Body of pancreas (tissue), 4 donors: ENCODE measurements at regions not wholly inside any gene's neighbourhood (a gene's known extent, or its start where the extent isn't known, plus 50 kb on each side); places are given as distances from the start of the nearest gene placed in this dataset.

ENCODE experiments used
- ATAC-seq: fragments of 150-250 bp; one replicate; pipeline ENCODE4 v1.9.1; 2016
- DNase-seq, 4 donors: peaks; one replicate each; pipeline ENCODE4 v3.0.0-alpha.2; 2019
- H3K27ac ChIP-seq, 4 donors: fragments of 200-600 bp; sonication (generic); 1 replicate in 3 of 4; 2 replicates in 1 of 4; pipeline versions ENCODE4 v1.5.1 to v1.6.1; 2016 to 2019; ENCODE audit warnings: mild to moderate bottlenecking in 1 of 4, mixed read lengths in 1 of 4, moderate library complexity in 1 of 4
- H3K27me3 ChIP-seq, 2 donors: fragments of 200-600 bp; sonication (generic); one replicate each; pipeline ENCODE4 v1.6.0; 2016; ENCODE audit warnings: mild to moderate bottlenecking in 1 of 2
- H3K36me3 ChIP-seq, 2 donors: fragments of 200-600 bp; sonication (generic); replicated peaks in 1 of 2; 2 replicates each; pipeline ENCODE4 v1.5.1; 2016; ENCODE audit warnings: low read depth in 2 of 2; ENCODE audit not compliant: insufficient read depth in 1 of 2
- H3K4me1 ChIP-seq: fragments of 200-600 bp; sonication (generic); one replicate; pipeline ENCODE4 v1.6.0; 2016
- H3K4me3 ChIP-seq, 2 donors: fragments of 200-600 bp; sonication (generic); 1 replicate in 1 of 2; 2 replicates in 1 of 2; pipeline ENCODE4 v1.5.1; 2016 to 2019
- H3K9me3 ChIP-seq, 3 donors: fragments of 200-600 bp; sonication (generic); 1 replicate in 2 of 3; 2 replicates in 1 of 3; pipeline ENCODE4 v1.5.1; 2016
- CTCF ChIP-seq, 7 experiments: fragments of 450-650 bp in 4 of 7; fragments of 200-600 bp in 3 of 7; sonication (generic) in 3 of 7; IDR thresholded peaks; one replicate each; pipeline ENCODE4 v1.5.1; 2016 to 2019; ENCODE audit warnings: antibody characterized with exemption in 7 of 7
- POLR2A ChIP-seq, 3 donors: fragments of 450-650 bp; IDR thresholded peaks; one replicate each; pipeline ENCODE4 v1.6.1; 2016; ENCODE audit warnings: antibody characterized with exemption in 3 of 3, mild to moderate bottlenecking in 2 of 3
- WGBS, 2 donors: methylation state at CpG; one replicate each; pipeline ENCODE4 v1.1.5; 2017; 5-methylcytosine and 5-hydroxymethylcytosine counted together
- intact Hi-C: fragments of 100-400 bp; cut with DNase I; formaldehyde crosslinking; loops from one replicate; pipeline ENCODE4 v1.15.1; 2023

- Histone ChIP-seq H3K9me3 (no peaks in the 10 kb centered on the region), H3K4me1 (no peaks in the 10 kb centered on the region), H3K4me3 (no peak overlapping the region), H3K27ac (no peak overlapping the region), H3K27me3 (no peaks in the 10 kb centered on the region), H3K36me3 (no peaks in the 10 kb centered on the region)
- ATAC-seq = no peak
- 87 to 90% methylated on average over 1 of the region's 1 CpG for WGBS, 2 donors
- TF ChIP-seq POLR2A (IDR thresholded peaks at IDR 0.05) (no peak), CTCF (IDR thresholded peaks at IDR 0.05) (no peak)
- intact Hi-C loops = no loop called here
- DNase-seq = no peak
These were observed 180.6 kb upstream of the SLC27A6 start for GRCh38 chr5:128784726-128785125.

DNA sequence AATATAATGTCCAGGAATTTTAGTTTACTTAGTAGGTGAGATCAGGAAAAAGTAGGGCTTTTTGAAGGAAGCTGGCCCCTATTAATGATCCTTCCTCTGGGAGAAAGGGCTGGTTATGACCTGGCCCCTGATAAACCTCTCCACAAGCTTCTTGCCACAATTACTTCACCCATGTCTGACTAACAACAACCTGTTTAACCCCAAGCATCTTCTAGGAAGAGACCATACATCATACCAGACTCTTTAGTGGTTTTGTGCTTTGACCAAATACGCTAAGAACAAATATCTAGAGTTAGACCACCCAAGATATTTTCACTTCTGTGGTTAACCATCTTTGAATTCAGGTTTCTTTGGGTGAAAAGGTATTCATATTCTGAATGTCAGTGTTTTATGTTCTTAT, 174.0 kb upstream of the SLC27A6 start:
- ATAC-seq = no peak
- no peaks in the 10 kb centered on the region for H3K4me1 ChIP-seq
- no peaks in the 10 kb centered on the region for H3K9me3 ChIP-seq
- 65 to 79% methylated on average over 1 of the region's 1 CpG for WGBS, 2 donors
- no peak overlapping the region for H3K27ac ChIP-seq
- no peak overlapping the region for H3K4me3 ChIP-seq
- H3K27me3 ChIP-seq = no peaks in the 10 kb centered on the region
- no peaks in the 10 kb centered on the region for H3K36me3 ChIP-seq
- no peak for DNase-seq
- TF ChIP-seq CTCF (IDR thresholded peaks at IDR 0.05) = no peak
- TF ChIP-seq POLR2A (IDR thresholded peaks at IDR 0.05) = no peak
- intact Hi-C loops = no loop called here

DNA sequence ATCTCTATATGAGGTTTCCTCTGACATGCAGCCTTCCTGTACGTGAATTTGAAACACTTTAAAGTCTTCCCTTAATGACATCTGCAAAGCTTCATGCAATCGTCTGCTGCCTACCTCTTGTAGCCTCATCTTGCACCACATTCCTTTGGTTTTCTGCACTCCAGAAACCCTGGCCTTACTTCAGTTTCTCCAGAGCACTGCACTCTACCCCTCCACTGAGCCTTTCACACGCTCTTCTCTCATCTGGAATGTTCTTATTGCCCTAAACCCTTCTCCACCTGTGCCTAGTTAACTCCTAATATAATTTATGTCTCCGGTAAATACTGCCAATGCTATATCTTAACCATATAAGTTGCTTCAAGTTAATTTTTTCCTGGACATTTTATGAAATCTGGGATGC, 168.8 kb upstream of the SLC27A6 start:
- H3K9me3 ChIP-seq = no peaks in the 10 kb centered on the region
- H3K36me3 ChIP-seq = no peaks in the 10 kb centered on the region
- intact Hi-C loops = no loop called here
- H3K4me3 ChIP-seq = no peak overlapping the region
- TF ChIP-seq CTCF (IDR thresholded peaks at IDR 0.05) (no peak), POLR2A (IDR thresholded peaks at IDR 0.05) (no peak)
- no peaks in the 10 kb centered on the region for H3K4me1 ChIP-seq
- H3K27me3 ChIP-seq = no peaks in the 10 kb centered on the region
- WGBS, 2 donors = 46 to 49% methylated on average over 4 of the region's 4 CpGs
- no peak for ATAC-seq
- DNase-seq = no peak
- no peak overlapping the region for H3K27ac ChIP-seq

GRCh38 chr5:128798871-128799270, 166.4 kb upstream of the SLC27A6 start:
- DNase-seq (no peak), ATAC-seq (no peak)
- no peaks in the 10 kb centered on the region for H3K9me3 ChIP-seq
- no peak for TF ChIP-seq CTCF (IDR thresholded peaks at IDR 0.05)
- TF ChIP-seq POLR2A (IDR thresholded peaks at IDR 0.05) = no peak
- intact Hi-C loops = no loop called here
- H3K27ac ChIP-seq = no peak overlapping the region
- H3K36me3 ChIP-seq = no peaks in the 10 kb centered on the region
- H3K4me1 ChIP-seq = no peaks in the 10 kb centered on the region
- no peak overlapping the region for H3K4me3 ChIP-seq
- H3K27me3 ChIP-seq = no peaks in the 10 kb centered on the region

- no peaks in the 10 kb centered on the region for H3K27me3 ChIP-seq
- DNase-seq (no peak), ATAC-seq (no peak)
- no peak overlapping the region for H3K27ac ChIP-seq
- H3K36me3 ChIP-seq = no peaks in the 10 kb centered on the region
- H3K9me3 ChIP-seq = no peaks in the 10 kb centered on the region
- TF ChIP-seq CTCF (IDR thresholded peaks at IDR 0.05) = no peak
- no peak for TF ChIP-seq POLR2A (IDR thresholded peaks at IDR 0.05)
- no peak overlapping the region for H3K4me3 ChIP-seq
- intact Hi-C loops = no loop called here
- no peaks in the 10 kb centered on the region for H3K4me1 ChIP-seq
- 75 to 84% methylated on average over 3 of the region's 4 CpGs for WGBS, 2 donors
These were observed 165.3 kb upstream of the SLC27A6 start for GRCh38 chr5:128799945-128800344.
